CD4-positive, alpha-beta T cell treated with Interleukin-17A for 1 hour (primary cell): ENCODE measurements at regions not wholly inside any gene's neighbourhood (a gene's known extent, or its start where the extent isn't known, plus 50 kb on each side); places are given as distances from the start of the nearest gene placed in this dataset.

Source experiments
- DNase-seq: peaks from one replicate; pipeline ENCODE4 v3.0.0-alpha.2; 2020

- DNase-seq = no peak
These were observed 153.9 kb upstream of the TIAM1 start for GRCh38 chr21:31497914-31498313.

- no peak for DNase-seq
These were observed 149.4 kb upstream of the TIAM1 start for GRCh38 chr21:31493350-31493880.

DNA sequence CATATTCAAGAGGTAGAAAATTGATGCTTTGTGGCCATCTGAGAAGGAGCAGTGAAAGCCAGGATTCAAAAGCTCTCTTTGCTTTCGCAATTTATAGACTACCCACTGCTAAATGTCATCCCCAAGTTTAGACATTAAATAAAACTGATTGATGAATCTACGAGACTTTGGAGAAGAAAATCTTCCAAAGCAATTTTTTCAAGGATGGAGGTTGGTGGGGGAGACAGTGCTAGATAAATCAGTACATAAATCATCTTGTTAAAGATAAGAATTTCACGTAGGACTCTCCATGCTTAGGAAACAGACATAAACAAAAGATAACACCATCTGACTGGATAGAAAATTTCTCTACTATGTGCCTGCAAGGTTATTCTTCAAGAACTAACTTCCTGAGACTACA is 147.6 kb upstream of the TIAM1 start:
- DNase-seq = no peak

DNA sequence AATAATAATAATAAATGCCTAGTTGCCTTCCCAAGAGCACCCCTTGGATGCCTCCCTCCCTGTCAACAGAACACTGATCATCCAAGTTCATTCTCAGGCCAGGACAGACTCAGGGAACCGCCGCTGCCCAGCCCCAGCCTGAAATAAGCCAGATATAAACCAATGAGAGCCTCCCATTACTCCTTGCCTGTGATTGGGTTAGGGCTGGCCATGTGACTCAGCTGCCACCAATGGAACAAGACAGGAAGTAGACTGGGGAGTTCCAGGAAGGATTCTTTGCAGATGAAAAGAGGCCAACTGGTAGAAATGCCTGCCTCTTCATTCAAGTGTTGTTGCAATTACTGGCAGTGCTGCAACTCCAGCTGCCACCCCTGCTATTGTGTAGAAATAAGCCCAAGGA is 146.4 kb upstream of the TIAM1 start:
- DNase-seq = no peak

DNA sequence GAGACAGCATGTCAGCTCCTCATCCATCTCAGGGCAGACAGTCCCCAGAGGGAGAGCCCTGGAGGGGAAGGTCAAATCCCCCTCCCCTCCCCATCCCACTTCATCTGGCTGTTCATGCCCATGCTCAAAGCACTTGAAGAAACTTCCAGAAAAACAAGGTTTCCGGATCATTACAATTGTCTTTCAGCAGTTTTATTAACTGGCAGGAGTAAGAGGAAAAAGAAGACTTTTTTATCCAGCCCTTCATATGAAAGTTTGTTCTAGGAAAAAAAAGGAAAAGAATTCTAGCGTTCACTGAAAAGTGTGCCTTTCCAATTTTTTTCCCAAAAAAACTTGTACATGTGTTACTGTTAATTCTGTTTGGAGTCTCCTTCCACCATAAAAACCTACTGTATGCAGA is 145.7 kb upstream of the TIAM1 start:
- DNase-seq = no peak

DNA sequence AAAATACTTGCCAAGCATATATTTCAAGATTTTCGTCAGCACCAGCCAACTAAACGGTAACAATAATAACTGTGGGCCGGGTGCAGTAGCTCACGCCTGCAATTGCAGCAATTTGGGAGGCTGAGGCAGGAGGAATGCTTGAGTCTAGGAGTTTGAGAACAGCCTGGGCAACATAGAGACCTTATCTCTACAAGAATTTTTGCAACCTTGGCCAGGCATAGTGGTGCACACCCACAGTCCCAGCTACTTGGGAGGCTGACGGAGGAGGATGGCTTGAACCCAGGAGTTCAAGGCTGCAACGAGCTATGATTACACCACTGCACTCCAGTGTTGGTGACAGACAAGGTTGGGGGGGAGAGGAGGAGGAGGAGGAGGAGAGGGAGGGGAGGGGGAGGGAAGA is 145.0 kb upstream of the TIAM1 start:
- no peak for DNase-seq

DNA sequence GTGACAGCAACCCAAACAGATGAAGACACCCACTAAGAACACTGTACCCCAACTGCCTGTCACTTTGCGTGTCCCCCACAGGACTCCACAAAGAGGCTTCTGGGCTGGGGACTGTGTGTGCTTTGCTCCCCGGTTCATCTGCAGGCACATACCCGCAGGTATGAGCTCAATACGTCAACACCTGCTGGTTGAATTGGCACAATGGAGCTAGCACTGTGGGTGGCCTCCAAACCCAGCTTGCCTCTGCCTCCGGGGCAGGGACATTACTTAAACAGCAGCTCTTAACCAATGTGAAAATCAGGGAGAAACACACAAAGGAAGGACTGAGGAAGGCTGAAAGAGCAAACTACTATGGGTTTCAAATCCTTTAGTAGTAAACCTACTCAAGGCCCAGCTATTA is 140.2 kb upstream of the TIAM1 start:
- DNase-seq = no peak

DNA sequence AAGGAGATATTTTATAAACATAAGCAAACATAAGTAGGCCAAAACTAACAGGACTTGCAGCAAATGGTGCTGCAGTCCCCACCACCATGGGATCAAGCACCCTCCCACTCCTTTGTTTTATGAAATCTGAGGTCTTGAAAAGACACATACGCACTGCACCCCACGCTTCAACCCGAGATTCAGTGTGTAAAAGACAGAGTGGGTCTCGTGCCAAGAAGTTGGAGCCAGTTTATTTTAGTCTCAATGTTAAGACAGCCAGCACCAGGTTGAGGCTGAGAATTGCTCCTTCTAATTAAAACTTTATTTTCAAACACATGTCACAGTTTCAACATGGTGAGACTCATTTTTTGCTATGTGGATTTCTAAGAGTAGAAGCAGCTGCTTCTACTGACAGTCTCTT is 139.1 kb upstream of the TIAM1 start:
- DNase-seq = no peak

GRCh38 chr21:31482460-31482859 is 138.4 kb upstream of the TIAM1 start:
- DNase-seq = no peak

DNA sequence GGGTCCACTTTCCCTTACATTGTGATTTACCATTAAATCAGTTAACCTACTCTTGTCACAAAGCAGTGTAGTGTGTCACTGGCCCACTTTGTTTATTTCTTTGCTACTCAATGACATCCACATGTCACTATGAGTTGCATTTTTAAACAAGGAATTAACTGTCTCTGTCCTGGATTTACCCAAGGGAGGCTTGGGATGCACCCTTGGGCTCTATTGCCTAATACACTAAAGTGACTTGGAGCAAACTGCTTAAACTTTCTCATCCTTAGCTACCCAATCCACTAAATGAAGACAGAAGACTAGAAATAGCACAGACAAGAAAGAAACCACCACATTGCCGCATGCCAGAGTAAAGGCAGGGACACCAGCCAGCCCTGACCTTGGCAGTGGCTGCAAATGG is 136.2 kb upstream of the TIAM1 start:
- no peak for DNase-seq

GRCh38 chr21:31479714-31480113 is 135.7 kb upstream of the TIAM1 start:
- DNase-seq = no peak

- no peak for DNase-seq
These were observed 135.2 kb upstream of the TIAM1 start for GRCh38 chr21:31479222-31479621.

DNA sequence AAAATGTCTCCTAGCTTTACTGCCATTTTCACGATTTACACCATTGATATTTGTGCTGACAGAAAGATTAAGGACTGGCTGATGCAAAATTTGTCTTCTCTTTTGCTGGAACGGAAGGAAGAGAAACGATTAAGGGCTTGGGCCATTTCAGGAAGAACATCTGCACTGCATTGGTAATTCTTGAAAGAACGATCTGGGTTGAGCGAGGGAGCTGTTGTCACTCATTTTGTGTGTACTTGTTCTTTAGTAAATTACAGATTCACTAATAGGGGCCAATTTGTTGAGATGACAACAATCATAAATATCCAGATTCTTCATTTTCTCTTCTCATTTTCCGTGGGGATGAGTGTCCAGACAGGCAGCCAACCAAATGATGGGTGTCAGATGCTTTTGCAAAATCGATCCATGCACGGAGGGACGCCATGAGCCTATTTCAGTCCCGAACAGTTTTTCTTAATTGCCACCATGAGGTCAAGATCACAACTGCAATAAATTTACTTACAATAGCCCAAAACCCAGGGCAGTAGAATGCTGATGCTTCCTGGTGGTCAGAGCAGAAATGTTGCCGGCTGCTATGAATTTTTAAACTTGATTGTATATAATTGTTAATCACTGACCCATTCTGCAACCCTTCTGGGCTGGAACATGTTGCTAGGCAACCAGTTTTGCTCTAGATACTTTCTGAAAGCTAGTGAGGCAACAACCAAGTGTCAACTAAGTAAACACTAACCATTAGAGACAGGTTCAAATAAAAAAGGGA is 132.4 kb upstream of the TIAM1 start:
- no peak for DNase-seq

- DNase-seq = no peak
These were observed 131.2 kb upstream of the TIAM1 start for GRCh38 chr21:31475223-31475622.

- no peak for DNase-seq
These were observed 129.8 kb upstream of the TIAM1 start for GRCh38 chr21:31473685-31474345.

GRCh38 chr21:31471865-31472264 is 127.8 kb upstream of the TIAM1 start:
- no peak for DNase-seq

DNA sequence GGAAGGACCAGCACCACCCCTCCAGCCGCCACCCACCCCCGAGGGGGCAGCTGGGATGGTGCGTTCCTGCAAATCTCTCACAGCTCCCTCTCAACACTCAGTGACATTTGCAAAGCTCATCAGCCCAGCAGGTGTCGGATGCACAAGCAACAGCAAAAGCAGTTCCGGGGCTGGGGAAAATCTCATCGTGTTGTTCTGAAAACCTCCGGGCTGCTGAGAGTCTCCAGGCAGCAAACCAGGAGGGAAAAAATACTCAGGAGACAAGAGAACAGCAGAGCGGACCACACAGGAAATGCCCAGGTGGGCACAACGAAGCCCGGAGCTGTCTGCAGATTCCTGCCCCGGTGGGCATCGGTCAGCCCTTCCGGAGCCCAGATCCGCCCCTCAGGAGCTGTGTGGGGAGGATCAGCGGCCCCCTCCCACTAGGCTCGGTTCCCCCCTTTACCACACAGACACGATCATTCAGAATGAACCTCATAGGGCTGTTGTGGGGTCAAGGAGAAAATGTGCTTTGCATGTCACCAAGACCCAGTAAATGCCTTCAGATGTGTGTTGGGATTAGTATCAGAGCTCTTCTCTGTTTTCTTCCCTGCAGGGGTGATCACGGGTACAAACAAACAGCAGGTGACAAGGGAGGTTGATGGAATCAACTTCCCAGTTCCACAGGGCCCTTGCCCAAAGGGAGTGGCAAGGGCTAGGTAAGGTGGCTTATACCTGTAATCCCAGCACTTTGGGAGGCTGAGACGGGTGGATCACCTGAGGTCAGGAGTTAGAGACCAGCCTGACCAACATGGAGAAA is 127.0 kb upstream of the TIAM1 start:
- no peak for DNase-seq

- peak; percentile 7 for DNase-seq
These were observed 116.9 kb upstream of the TIAM1 start for GRCh38 chr21:31460980-31461379.

DNA sequence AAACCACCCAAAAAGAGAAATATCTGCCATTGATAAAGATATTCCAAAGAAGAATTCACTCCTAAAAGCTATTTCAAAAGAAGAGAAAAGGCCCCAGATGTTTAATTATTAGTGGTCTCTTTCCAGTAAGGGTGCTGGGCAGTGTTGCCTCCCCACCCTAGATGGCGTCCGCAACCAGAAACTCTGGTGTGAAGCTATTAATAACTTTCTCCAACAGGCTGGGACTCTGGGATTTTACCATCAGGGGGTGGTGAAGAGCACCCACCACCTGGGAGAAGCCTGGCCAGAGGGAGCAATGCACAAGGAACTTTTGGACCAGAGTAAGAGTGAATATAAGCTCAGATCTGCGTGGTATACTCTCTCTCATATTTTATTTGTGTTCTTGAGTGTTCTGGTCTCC is 115.4 kb upstream of the TIAM1 start:
- DNase-seq = no peak

DNA sequence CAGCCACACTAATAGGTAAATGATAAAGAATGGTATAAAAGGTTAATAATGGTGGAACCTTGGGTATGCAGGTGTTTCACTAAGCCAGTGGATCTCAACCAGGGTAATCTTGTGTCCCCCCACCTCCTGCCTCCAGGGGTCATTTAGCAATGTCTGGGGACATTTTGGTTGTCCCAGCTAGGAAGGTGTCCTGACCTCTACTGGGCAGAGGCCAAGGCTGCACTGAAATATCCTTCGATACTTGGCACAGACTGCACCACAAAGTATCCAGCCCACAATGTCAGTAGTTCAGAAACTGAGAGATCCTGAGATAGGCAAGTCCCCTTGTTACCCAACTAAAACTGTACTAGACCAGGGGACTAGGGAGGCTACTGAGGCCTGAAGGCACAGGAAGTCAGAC is 113.6 kb upstream of the TIAM1 start:
- no peak for DNase-seq

- no peak for DNase-seq
These were observed 112.1 kb upstream of the TIAM1 start for GRCh38 chr21:31456201-31456600.

GRCh38 chr21:31455506-31455905 is 111.4 kb upstream of the TIAM1 start:
- no peak for DNase-seq

DNA sequence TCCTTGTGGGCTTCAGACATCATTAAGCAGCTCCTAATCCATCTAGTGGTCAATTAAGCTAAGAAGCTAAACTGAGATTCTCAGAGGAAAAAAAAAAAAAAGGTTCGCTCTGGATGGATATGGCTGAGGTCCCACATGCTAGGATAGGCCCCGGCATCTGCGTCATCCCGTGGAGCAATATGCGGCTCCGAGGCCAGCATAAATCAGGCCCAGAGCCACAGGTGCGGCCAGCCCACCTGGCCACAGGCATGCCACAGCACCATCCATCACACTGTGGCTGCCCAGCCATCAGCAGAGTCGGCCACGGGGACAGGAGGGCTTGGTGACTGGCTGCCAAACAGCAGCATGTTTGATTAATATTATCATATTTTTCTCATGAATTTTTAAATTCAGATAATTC is 106.9 kb upstream of the TIAM1 start:
- no peak for DNase-seq
